SK-N-SH (cell line): ENCODE measurements at regions not wholly inside any gene's neighbourhood (a gene's known extent, or its start where the extent isn't known, plus 50 kb on each side); places are given as distances from the start of the nearest gene placed in this dataset.

Experiments used
- CTCF ChIA-PET: fragments of 300-600, 350-600 bp; formaldehyde crosslinking; extraction: SDS; loops from one replicate; lab custom pipeline; 2021; lab: Yijun Ruan, JAX
- POLR2A ChIA-PET: fragments of 350-600 bp; sonication (Branson Sonifier 250); formaldehyde crosslinking; extraction: SDS; loops from one replicate; lab custom pipeline; 2020; ENCODE audit warnings: antibody characterized with exemption, inconsistent platforms; lab: Yijun Ruan, JAX
- DNase-seq: peaks from one replicate; pipeline ENCODE4 v3.0.0; 2012
- H2AFZ ChIP-seq: fragments of 200-600 bp; sonication (generic); 2 replicates; pipeline ENCODE4 v1.8.1; 2016; ENCODE audit warnings: antibody characterized with exemption, mild to moderate bottlenecking, low read depth
- H3F3A ChIP-seq: fragments of 200-600 bp; sonication (generic); replicated peaks from 2 replicates; pipeline ENCODE3; 2016; ENCODE audit warnings: antibody characterized with exemption, mild to moderate bottlenecking; ENCODE audit not compliant: insufficient read depth
- H3K27ac ChIP-seq, 2 experiments: fragments of 200-500 bp in 1 of 2; fragments of 200-600 bp in 1 of 2; sonication (Bioruptor generic) in 1 of 2; sonication (generic), shearing (Covaris generic) in 1 of 2; 2 replicates each; pipeline versions ENCODE4 v1.5.1 to v1.6.1; 2014 to 2016; ENCODE audit warnings: low read depth in 2 of 2, inconsistent platforms in 1 of 2, low read length in 1 of 2, mild to moderate bottlenecking in 1 of 2, mixed read lengths in 1 of 2
- H3K27me3 ChIP-seq: fragments of 200-600 bp; sonication (generic), shearing (Covaris generic); 2 replicates; pipeline ENCODE4 v1.6.1; 2016; ENCODE audit warnings: mixed run types; ENCODE audit not compliant: insufficient read depth
- H3K36me3 ChIP-seq, 2 experiments: fragments of 200-500 bp in 1 of 2; fragments of 200-600 bp in 1 of 2; sonication (Bioruptor generic) in 1 of 2; sonication (generic) in 1 of 2; replicated peaks in 1 of 2; 2 replicates each; pipeline versions ENCODE3 to v1.5.1; 2014 to 2016; ENCODE audit warnings: low read length in 1 of 2, mild to moderate bottlenecking in 1 of 2; ENCODE audit not compliant: insufficient read depth in 2 of 2, control insufficient read depth in 1 of 2
- H3K4me1 ChIP-seq, 2 experiments: fragments of 200-500 bp in 1 of 2; fragments of 200-600 bp in 1 of 2; sonication (Bioruptor generic) in 1 of 2; sonication (generic), shearing (Covaris generic) in 1 of 2; 2 replicates each; pipeline versions ENCODE4 v1.5.1 to v1.6.1; 2014 to 2016; ENCODE audit warnings: low read depth in 1 of 2, low read length in 1 of 2, mixed run types in 1 of 2; ENCODE audit not compliant: insufficient read depth in 2 of 2, control insufficient read depth in 1 of 2
- H3K4me2 ChIP-seq: fragments of 200-600 bp; sonication (generic), shearing (Covaris generic); 2 replicates; pipeline ENCODE4 v1.6.1; 2017; ENCODE audit warnings: mixed run types
- H3K4me3 ChIP-seq, 2 experiments: fragments of 200-500 bp in 1 of 2; fragments of 200-600 bp in 1 of 2; sonication (Bioruptor generic) in 1 of 2; sonication (generic), shearing (Covaris generic) in 1 of 2; 2 replicates each; pipeline versions ENCODE4 v1.5.1 to v1.8.1; 2014 to 2016; ENCODE audit warnings: low read depth in 2 of 2, inconsistent platforms in 1 of 2, low read length in 1 of 2, mild to moderate bottlenecking in 1 of 2, mixed read lengths in 1 of 2, moderate library complexity in 1 of 2
- H3K79me2 ChIP-seq: fragments of 200-600 bp; sonication (generic); 2 replicates; pipeline ENCODE4 v1.8.1; 2017; ENCODE audit warnings: mild to moderate bottlenecking; ENCODE audit not compliant: insufficient read depth
- H3K9ac ChIP-seq: fragments of 200-600 bp; sonication (generic); 2 replicates; pipeline ENCODE4 v1.6.1; 2017; ENCODE audit warnings: mixed run types
- H3K9me2 ChIP-seq: fragments of 200-600 bp; sonication (generic); 2 replicates; pipeline ENCODE4 v1.6.1; 2017; ENCODE audit warnings: mixed run types
- H3K9me3 ChIP-seq: fragments of 200-600 bp; sonication (generic); 2 replicates; pipeline ENCODE4 v1.6.1; 2017; ENCODE audit warnings: mixed run types, mild to moderate bottlenecking, moderate library complexity
- H4K20me1 ChIP-seq: fragments of 200-600 bp; sonication (generic); 2 replicates; pipeline ENCODE4 v1.6.1; 2017; ENCODE audit warnings: mild to moderate bottlenecking, mixed run types; ENCODE audit not compliant: insufficient read depth
- CHD2 ChIP-seq: fragments of 150-350 bp; IDR thresholded peaks from 2 replicates; pipeline ENCODE4 v1.6.1; 2018; ENCODE audit warnings: low read length; ENCODE audit not compliant: partially characterized antibody
- ELF1 ChIP-seq: IDR thresholded peaks from 2 replicates; pipeline ENCODE4 v1.4.0; 2012
- EP300 ChIP-seq, 2 experiments: IDR thresholded peaks; 2 replicates each; pipeline versions ENCODE4 v1.4.0 to v1.6.1; 2012; ENCODE audit warnings: borderline replicate concordance in 1 of 2, low read depth in 1 of 2, low read length in 1 of 2
- FOXM1 ChIP-seq: IDR thresholded peaks from 2 replicates; pipeline ENCODE4 v1.4.0; 2012; ENCODE audit warnings: low read depth, mild to moderate bottlenecking
- GABPA ChIP-seq: IDR thresholded peaks from 2 replicates; pipeline ENCODE4 v1.4.0; 2012; ENCODE audit warnings: low read depth, mild to moderate bottlenecking
- MXI1 ChIP-seq: IDR thresholded peaks from 2 replicates; pipeline ENCODE4 v1.6.1; 2012; ENCODE audit warnings: mild to moderate bottlenecking, low read depth, low read length, improper control_type of control experiment
- NFIC ChIP-seq: IDR thresholded peaks from 2 replicates; pipeline ENCODE4 v1.4.0; 2012; ENCODE audit warnings: borderline replicate concordance
- POLR2AphosphoS5 ChIP-seq: IDR thresholded peaks from 2 replicates; pipeline ENCODE4 v1.6.1; 2012; ENCODE audit warnings: low read depth, low read length
- RAD21 ChIP-seq: IDR thresholded peaks from 2 replicates; pipeline ENCODE4 v1.6.1; 2012; ENCODE audit warnings: mild to moderate bottlenecking, low read length
- RFX5 ChIP-seq: IDR thresholded peaks from 2 replicates; pipeline ENCODE4 v1.6.1; 2012; ENCODE audit warnings: mild to moderate bottlenecking, improper control_type of control experiment, low read length
- SMC3 ChIP-seq: IDR thresholded peaks from 2 replicates; pipeline ENCODE4 v1.6.1; 2012; ENCODE audit warnings: low read depth, low read length, improper control_type of control experiment
- TCF12 ChIP-seq: IDR thresholded peaks from 2 replicates; pipeline ENCODE4 v1.4.0; 2012
- TEAD4 ChIP-seq: IDR thresholded peaks from 2 replicates; pipeline ENCODE4 v1.4.0; 2012; ENCODE audit warnings: mild to moderate bottlenecking, borderline replicate concordance; ENCODE audit not compliant: insufficient read depth
- WGBS: methylation state at CpG from one replicate; pipeline ENCODE4 v1.1.6; 2017; ENCODE audit warnings: low lambda C conversion rate; 5-methylcytosine and 5-hydroxymethylcytosine counted together
- TF ChIP-seq, protein P1 (sequence below): IDR thresholded peaks from 2 replicates; pipeline ENCODE4 v1.6.1; 2012; ENCODE audit warnings: mild to moderate bottlenecking, low read depth, low read length, moderate library complexity
- TF ChIP-seq, protein P2 (sequence below): fragments of 150-350 bp; IDR thresholded peaks from 2 replicates; pipeline ENCODE4 v1.6.1; 2017; ENCODE audit warnings: antibody characterized with exemption, low read length, low read depth, borderline replicate concordance
- TF ChIP-seq, protein P3 (sequence below): IDR thresholded peaks from 2 replicates; pipeline ENCODE4; 2012

DNA sequence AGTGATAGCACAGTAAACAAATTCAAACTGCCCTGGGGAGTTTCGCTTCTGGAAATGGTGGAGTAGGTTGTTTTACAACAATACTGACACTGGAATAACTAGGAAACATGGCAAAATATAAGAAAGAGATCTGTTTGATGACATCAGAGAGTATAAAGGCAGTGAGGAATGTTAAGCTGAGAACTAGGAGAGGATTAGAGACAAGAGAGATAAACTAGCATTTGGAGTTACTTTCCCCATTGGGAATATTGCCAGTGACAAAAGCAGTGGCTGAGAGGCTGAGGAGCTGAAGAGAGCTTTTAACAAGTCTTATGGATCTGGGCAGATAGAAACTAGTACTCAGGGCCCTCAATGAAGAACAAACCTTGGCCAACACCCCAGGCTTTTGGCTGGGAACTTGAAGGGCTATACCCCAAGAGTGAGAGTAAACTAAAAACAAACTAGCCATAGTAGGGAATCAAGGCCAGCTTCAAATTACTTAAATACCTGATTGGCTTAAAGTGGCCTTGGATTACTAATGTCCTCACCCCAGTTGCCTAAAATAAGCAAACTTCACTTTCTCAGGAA is 280.4 kb downstream of the KLF13 start:
- ChIA-PET CTCF (interaction anchor here (0.9 to 2.0 kb wide), 4 partner anchors 12 to 371 kb away, joined by 3 to 8 read pairs (median 4); no protein-coding TSS in a partner anchor), POLR2A (no interaction called here)
- no peak overlapping the region for H3K4me2 ChIP-seq
- H3K27ac ChIP-seq = no peak overlapping the region
- H3K4me3 ChIP-seq = no peak overlapping the region
- TF ChIP-seq FOXM1 = no peak
- no peak for TF ChIP-seq NFIC
- no peak for TF ChIP-seq GABPA
- TF ChIP-seq TCF12 = no peak
- TF ChIP-seq, protein P1, sequence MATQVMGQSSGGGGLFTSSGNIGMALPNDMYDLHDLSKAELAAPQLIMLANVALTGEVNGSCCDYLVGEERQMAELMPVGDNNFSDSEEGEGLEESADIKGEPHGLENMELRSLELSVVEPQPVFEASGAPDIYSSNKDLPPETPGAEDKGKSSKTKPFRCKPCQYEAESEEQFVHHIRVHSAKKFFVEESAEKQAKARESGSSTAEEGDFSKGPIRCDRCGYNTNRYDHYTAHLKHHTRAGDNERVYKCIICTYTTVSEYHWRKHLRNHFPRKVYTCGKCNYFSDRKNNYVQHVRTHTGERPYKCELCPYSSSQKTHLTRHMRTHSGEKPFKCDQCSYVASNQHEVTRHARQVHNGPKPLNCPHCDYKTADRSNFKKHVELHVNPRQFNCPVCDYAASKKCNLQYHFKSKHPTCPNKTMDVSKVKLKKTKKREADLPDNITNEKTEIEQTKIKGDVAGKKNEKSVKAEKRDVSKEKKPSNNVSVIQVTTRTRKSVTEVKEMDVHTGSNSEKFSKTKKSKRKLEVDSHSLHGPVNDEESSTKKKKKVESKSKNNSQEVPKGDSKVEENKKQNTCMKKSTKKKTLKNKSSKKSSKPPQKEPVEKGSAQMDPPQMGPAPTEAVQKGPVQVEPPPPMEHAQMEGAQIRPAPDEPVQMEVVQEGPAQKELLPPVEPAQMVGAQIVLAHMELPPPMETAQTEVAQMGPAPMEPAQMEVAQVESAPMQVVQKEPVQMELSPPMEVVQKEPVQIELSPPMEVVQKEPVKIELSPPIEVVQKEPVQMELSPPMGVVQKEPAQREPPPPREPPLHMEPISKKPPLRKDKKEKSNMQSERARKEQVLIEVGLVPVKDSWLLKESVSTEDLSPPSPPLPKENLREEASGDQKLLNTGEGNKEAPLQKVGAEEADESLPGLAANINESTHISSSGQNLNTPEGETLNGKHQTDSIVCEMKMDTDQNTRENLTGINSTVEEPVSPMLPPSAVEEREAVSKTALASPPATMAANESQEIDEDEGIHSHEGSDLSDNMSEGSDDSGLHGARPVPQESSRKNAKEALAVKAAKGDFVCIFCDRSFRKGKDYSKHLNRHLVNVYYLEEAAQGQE = no peak
- TF ChIP-seq EP300 (IDR thresholded peaks at IDR 0.05; ENCODE audit: borderline replicate concordance in 1 of 2, low read depth in 1 of 2, low read length in 1 of 2) = no peak
- no peak for TF ChIP-seq TEAD4
- no peak for TF ChIP-seq SMC3
- TF ChIP-seq, protein P2, sequence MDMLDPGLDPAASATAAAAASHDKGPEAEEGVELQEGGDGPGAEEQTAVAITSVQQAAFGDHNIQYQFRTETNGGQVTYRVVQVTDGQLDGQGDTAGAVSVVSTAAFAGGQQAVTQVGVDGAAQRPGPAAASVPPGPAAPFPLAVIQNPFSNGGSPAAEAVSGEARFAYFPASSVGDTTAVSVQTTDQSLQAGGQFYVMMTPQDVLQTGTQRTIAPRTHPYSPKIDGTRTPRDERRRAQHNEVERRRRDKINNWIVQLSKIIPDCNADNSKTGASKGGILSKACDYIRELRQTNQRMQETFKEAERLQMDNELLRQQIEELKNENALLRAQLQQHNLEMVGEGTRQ = no peak
- no peak for TF ChIP-seq RFX5
- TF ChIP-seq ELF1 = no peak
- TF ChIP-seq, protein P3, sequence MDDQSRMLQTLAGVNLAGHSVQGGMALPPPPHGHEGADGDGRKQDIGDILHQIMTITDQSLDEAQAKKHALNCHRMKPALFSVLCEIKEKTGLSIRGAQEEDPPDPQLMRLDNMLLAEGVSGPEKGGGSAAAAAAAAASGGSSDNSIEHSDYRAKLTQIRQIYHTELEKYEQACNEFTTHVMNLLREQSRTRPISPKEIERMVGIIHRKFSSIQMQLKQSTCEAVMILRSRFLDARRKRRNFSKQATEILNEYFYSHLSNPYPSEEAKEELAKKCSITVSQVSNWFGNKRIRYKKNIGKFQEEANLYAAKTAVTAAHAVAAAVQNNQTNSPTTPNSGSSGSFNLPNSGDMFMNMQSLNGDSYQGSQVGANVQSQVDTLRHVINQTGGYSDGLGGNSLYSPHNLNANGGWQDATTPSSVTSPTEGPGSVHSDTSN = no peak
- TF ChIP-seq RAD21 = no peak
- TF ChIP-seq, all 33 proteins: peak for 0
- no peaks in the 10 kb centered on the region for H3K27me3 ChIP-seq
- no peak for DNase-seq
- H3K9me2 ChIP-seq = no peaks in the 10 kb centered on the region
- 22% methylated on average over 1 of the region's 1 CpG for WGBS
- no peaks in the 10 kb centered on the region for H4K20me1 ChIP-seq
- H2AFZ ChIP-seq = no peak overlapping the region
- H3K9ac ChIP-seq = no peak overlapping the region
- H3K79me2 ChIP-seq = no peaks in the 10 kb centered on the region
- H3K9me3 ChIP-seq = no peaks in the 10 kb centered on the region
- no peaks in the 10 kb centered on the region for H3F3A ChIP-seq
- no peaks in the 10 kb centered on the region for H3K36me3 ChIP-seq
- H3K4me1 ChIP-seq = peaks cover 0 to 18% of the 10 kb centered on the region in 2 experiments; a peak in 2 of 4 replicates

DNA sequence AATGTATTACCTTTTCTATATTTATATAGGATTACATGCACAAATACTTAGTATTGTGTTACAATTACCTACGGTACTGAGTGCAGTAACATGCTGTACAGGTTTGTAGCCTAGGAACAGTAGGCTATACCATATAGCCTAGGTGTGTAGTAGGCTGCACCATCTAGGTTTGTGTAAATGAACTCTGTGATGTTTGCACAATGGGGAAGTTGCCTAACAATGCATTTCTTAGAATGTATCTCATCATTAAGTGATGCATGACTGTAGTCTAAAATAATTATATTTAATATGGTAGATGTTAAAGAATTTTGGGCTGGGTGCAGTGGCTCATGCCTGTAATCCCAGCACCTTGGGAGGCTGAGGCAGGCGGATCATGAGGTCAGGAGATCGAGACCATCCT is 281.0 kb downstream of the KLF13 start:
- no peak overlapping the region for H3K4me3 ChIP-seq
- CTCF ChIA-PET = interaction anchor here (1.0 to 2.0 kb wide), 2 partner anchors 15 to 117 kb away, joined by 3 to 8 read pairs; no protein-coding TSS in a partner anchor
- no peaks in the 10 kb centered on the region for H3K27me3 ChIP-seq
- 40% methylated on average over 3 of the region's 3 CpGs for WGBS
- H3K9ac ChIP-seq = no peak overlapping the region
- no peaks in the 10 kb centered on the region for H3K9me3 ChIP-seq
- DNase-seq = no peak
- H3K79me2 ChIP-seq = no peaks in the 10 kb centered on the region
- no peak overlapping the region for H3K27ac ChIP-seq
- no peaks in the 10 kb centered on the region for H4K20me1 ChIP-seq
- H3K4me1 ChIP-seq = peaks cover 0 to 18% of the 10 kb centered on the region in 2 experiments; a peak in 2 of 4 replicates
- POLR2A ChIA-PET = no interaction called here
- H3K4me2 ChIP-seq = no peak overlapping the region
- H3F3A ChIP-seq = no peaks in the 10 kb centered on the region
- H3K36me3 ChIP-seq = no peaks in the 10 kb centered on the region
- no peak for TF ChIP-seq POLR2AphosphoS5
- TF ChIP-seq CHD2 = no peak
- TF ChIP-seq SMC3 = no peak
- no peak for TF ChIP-seq FOXM1
- no peak for TF ChIP-seq GABPA
- no peak for TF ChIP-seq TEAD4
- no peak for TF ChIP-seq MXI1
- no peaks in the 10 kb centered on the region for H3K9me2 ChIP-seq
- H2AFZ ChIP-seq = no peak overlapping the region
